DOHH2 (cell line): ENCODE measurements at regions not wholly inside any gene's neighbourhood (a gene's known extent, or its start where the extent isn't known, plus 50 kb on each side); places are given as distances from the start of the nearest gene placed in this dataset.

Source experiments
- H3F3A ChIP-seq: fragments of 200-600 bp; sonication (generic), shearing (Covaris generic); 2 replicates; pipeline ENCODE4 v1.6.0; 2016; ENCODE audit warnings: antibody characterized with exemption, mild to moderate bottlenecking; ENCODE audit not compliant: control insufficient read depth, insufficient read depth
- H3K27ac ChIP-seq: fragments of 200-600 bp; sonication (generic); 2 replicates; pipeline ENCODE4 v1.5.1; 2014; ENCODE audit warnings: low read depth, mild to moderate bottlenecking, low read length, moderate library complexity
- H3K27me3 ChIP-seq: fragments of 200-600 bp; sonication (generic); 2 replicates; pipeline ENCODE4 v1.6.1; 2014; ENCODE audit warnings: mild to moderate bottlenecking, low read length, mixed read lengths; ENCODE audit not compliant: control insufficient read depth
- H3K36me3 ChIP-seq: fragments of 200-600 bp; sonication (generic); 2 replicates; pipeline ENCODE4 v1.6.1; 2014; ENCODE audit warnings: mild to moderate bottlenecking, low read length, moderate library complexity, mixed read lengths; ENCODE audit not compliant: control insufficient read depth
- H3K4me1 ChIP-seq: fragments of 200-600 bp; sonication (generic); 2 replicates; pipeline ENCODE4 v1.6.1; 2014; ENCODE audit warnings: mild to moderate bottlenecking, low read length, mixed read lengths; ENCODE audit not compliant: control insufficient read depth
- H3K4me2 ChIP-seq: fragments of 200-600 bp; sonication (generic); 2 replicates; pipeline ENCODE4 v1.6.0; 2014; ENCODE audit warnings: mild to moderate bottlenecking, low read length, moderate library complexity
- H3K4me3 ChIP-seq: fragments of 200-600 bp; sonication (generic); 2 replicates; pipeline ENCODE4 v1.5.1; 2014; ENCODE audit warnings: mild to moderate bottlenecking, low read length, mixed read lengths
- H3K79me2 ChIP-seq: fragments of 200-600 bp; sonication (generic); 2 replicates; pipeline ENCODE4 v1.6.1; 2014; ENCODE audit warnings: mild to moderate bottlenecking, low read length, mixed read lengths; ENCODE audit not compliant: control insufficient read depth
- H3K9me2 ChIP-seq: fragments of 200-600 bp; sonication (generic); replicated peaks from 2 replicates; pipeline ENCODE4 v1.6.1; 2014; ENCODE audit warnings: mild to moderate bottlenecking, low read length, mixed read lengths; ENCODE audit not compliant: control insufficient read depth
- H3K9me3 ChIP-seq: fragments of 200-600 bp; sonication (generic); 2 replicates; pipeline ENCODE4 v1.6.1; 2014; ENCODE audit warnings: antibody characterized with exemption, low read length, mixed read lengths; ENCODE audit not compliant: control insufficient read depth, insufficient read depth
- H4K20me1 ChIP-seq: fragments of 200-600 bp; sonication (generic); 2 replicates; pipeline ENCODE4 v1.6.0; 2014; ENCODE audit warnings: low read depth, mild to moderate bottlenecking, antibody characterized with exemption, low read length, moderate library complexity; ENCODE audit not compliant: control insufficient read depth, insufficient read depth
- EZH2phosphoT487 ChIP-seq: fragments of 200-600 bp; sonication (generic); IDR thresholded peaks from 2 replicates; pipeline ENCODE4 v1.6.1; 2017; ENCODE audit warnings: borderline replicate concordance, mild to moderate bottlenecking, antibody characterized with exemption, low read length, moderate library complexity, mixed read lengths
- TF ChIP-seq, protein P1 (sequence below): fragments of 200-600 bp; sonication (generic); IDR thresholded peaks from one replicate; pipeline ENCODE4 v1.5.1; 2014; ENCODE audit warnings: antibody characterized with exemption, mild to moderate bottlenecking, low read depth, low read length; ENCODE audit not compliant: poor library complexity, severe bottlenecking

DNA sequence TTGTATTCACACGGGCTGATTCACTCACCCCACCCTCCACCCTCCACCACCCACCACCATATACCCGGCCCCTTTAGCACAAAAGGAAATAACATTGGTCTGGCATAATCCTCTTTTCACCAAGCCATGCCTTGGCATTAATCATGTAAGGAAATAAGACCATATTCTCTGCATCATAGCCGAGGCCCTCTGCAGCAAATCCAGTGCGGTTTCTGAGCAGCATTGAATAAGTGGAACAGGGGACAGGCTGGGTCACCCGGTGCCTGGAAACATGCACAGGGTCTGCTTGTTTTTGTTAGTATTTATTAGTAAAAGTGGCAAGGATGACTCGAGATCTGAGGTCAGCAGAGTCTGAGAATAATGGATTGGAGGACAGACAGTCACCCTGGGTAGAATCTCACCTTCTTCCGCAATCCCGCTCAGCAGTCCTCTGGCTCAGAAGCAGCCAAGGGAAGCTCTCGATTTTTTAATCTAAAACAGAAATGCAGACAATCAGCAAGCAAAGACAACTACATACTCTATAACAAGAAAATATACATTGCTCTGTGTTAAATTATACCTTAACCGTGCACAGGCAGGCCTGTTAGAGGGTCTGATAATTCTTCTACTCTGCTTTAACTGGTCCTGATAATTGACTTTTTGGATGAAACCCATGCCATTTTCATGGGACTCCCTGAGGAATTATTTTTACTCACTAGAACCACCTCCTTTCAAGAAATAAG is 52.4 kb upstream of the CDC42BPA start:
- Histone ChIP-seq H3K79me2 (no peaks in the 10 kb centered on the region), H3K27me3 (no peaks in the 10 kb centered on the region), H3K36me3 (no peaks in the 10 kb centered on the region), H4K20me1 (no peaks in the 10 kb centered on the region), H3K4me2 (no peak overlapping the region), H3K4me1 (no peaks in the 10 kb centered on the region), H3K27ac (no peak overlapping the region), H3K9me2 (no peaks in the 10 kb centered on the region), H3K9me3 (no peaks in the 10 kb centered on the region), H3K4me3 (no peak overlapping the region), H3F3A (no peaks in the 10 kb centered on the region)
- TF ChIP-seq EZH2phosphoT487, result no peak
- TF ChIP-seq, protein P1, sequence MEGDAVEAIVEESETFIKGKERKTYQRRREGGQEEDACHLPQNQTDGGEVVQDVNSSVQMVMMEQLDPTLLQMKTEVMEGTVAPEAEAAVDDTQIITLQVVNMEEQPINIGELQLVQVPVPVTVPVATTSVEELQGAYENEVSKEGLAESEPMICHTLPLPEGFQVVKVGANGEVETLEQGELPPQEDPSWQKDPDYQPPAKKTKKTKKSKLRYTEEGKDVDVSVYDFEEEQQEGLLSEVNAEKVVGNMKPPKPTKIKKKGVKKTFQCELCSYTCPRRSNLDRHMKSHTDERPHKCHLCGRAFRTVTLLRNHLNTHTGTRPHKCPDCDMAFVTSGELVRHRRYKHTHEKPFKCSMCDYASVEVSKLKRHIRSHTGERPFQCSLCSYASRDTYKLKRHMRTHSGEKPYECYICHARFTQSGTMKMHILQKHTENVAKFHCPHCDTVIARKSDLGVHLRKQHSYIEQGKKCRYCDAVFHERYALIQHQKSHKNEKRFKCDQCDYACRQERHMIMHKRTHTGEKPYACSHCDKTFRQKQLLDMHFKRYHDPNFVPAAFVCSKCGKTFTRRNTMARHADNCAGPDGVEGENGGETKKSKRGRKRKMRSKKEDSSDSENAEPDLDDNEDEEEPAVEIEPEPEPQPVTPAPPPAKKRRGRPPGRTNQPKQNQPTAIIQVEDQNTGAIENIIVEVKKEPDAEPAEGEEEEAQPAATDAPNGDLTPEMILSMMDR, result no peak

- no peaks in the 10 kb centered on the region for H3K9me2 ChIP-seq
- H3K4me1 ChIP-seq, result no peaks in the 10 kb centered on the region
- H3F3A ChIP-seq, result no peaks in the 10 kb centered on the region
- H3K36me3 ChIP-seq, result no peaks in the 10 kb centered on the region
- H4K20me1 ChIP-seq, result no peaks in the 10 kb centered on the region
- no peaks in the 10 kb centered on the region for H3K9me3 ChIP-seq
- H3K27ac ChIP-seq, result no peak overlapping the region
- H3K27me3 ChIP-seq, result no peaks in the 10 kb centered on the region
- H3K4me2 ChIP-seq, result no peak overlapping the region
- TF ChIP-seq, protein P1, result no peak
- no peak overlapping the region for H3K4me3 ChIP-seq
- H3K79me2 ChIP-seq, result no peaks in the 10 kb centered on the region
Measured at GRCh38 chr1:227369102-227369760, 50.9 kb upstream of the CDC42BPA start.
